Stromal cell of bone marrow (primary cell): ENCODE measurements at regions not wholly inside any gene's neighbourhood (a gene's known extent, or its start where the extent isn't known, plus 50 kb on each side); places are given as distances from the start of the nearest gene placed in this dataset.
A peak's percentile ranks its signal among the peaks of the same experiment; 100 is the strongest.

Source experiments
- DNase-seq: peaks from one replicate; pipeline ENCODE4 v3.0.0-alpha.2; 2012; ENCODE audit warnings: low read depth

DNA sequence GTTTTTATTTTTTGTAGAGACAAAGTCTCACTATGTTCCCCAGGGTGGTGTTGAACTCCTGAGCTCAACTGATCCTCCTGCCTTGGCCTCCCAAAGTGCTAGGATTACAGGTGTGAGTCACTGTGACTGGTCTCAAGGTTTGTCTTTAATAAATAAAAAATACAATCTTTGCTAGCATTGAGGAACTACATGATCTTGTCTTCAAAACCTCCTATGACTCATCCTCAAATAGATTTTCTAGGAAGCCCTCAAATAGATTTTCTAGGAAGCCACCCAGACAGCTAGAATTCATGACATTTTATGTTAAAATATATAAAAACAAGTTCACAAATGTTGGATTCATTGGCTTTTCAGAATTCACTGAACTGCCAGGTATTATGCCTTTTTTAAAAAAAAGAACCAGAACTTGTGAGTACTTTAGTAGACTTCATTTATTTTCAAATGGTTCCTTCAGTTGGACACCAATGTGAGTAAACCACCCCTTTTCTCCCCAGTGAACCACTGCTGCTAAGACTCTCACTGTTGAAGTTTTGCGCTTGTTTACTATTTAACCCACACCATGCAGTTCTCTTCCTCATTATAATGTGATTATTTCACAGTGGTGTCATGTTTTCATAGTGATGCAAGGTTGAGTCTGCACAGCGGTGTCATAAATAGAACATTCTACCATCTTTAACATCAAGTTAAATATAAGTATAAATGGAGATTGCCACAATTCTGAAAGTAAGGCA, 303.9 kb downstream of the CASP12 start:
- no peak for DNase-seq

DNA sequence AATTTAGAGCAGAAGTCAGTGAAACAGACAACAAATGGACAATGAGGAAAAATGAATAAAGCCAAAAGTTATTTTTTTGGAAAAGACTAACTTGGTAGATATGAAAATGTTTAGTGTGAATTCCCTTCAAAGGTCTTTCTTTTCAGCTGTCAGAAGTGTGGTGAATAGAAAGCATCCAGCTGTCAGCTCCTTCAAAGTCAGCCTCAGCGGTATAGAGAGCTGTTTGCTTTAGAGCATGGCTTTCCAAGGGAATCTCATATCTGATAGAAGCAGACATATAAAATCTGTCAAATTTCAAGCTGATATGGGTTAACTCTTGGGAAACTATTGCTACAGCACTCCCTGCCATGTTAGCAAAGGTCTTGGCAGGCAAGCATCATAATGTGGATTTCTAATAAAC, 309.3 kb downstream of the CASP12 start:
- DNase-seq: no peak

DNA sequence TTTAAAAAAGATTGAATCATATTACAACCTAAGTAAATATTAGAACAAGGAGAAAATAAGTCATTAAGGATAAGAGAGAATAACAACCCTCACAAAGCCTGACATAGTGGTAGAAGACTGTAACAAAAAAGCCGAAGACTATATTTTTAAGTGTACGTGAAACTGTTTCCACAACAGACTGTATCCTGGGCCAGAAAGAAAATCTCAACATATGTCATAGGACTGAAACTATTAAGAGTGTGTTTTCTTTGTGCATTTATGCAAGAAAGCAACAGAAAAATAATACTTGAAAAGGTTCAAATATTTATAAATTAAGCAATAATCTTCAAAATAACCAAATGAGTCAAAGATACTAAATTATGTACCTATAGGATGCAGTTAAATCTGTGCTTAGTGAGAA, 309.8 kb downstream of the CASP12 start:
- no peak for DNase-seq

DNA sequence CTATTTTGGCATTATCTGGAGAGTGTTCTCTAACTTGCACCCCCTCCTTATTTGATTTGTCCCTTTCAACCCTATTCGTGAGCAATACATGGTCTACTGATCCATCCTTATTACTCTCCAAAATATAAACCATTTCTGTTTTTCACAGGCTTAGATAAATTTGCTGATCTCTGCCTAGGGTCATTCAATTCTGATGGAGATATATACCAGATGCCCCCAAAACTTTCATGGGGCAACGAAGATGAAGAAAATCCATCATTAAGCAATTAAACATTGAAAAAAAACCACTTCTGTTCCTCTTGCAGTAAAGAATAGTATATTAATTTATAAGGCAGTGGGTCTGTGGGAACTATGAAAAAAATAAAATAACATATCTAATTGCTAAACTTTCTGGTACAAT, 313.4 kb downstream of the CASP12 start:
- no peak for DNase-seq

DNA sequence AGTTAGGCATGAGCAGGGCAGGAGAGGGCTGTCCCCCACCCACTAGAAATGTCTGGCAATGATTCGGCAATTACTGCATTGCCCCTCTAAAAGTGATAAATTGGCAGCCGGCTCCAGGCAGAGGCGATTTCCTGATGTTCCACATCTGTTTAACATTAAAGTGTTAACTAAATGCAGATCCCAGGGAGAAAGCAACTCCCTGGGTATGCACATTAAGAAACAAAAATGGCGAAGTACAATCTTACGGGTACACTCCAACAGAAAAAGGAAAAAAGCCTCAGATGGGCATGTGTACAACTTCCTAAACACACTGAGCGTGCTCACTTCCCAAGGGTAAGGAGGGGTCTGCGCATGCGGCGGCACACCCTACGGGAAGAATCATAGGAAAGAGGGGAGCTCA, 314.4 kb downstream of the CASP12 start:
- DNase-seq: no peak

DNA sequence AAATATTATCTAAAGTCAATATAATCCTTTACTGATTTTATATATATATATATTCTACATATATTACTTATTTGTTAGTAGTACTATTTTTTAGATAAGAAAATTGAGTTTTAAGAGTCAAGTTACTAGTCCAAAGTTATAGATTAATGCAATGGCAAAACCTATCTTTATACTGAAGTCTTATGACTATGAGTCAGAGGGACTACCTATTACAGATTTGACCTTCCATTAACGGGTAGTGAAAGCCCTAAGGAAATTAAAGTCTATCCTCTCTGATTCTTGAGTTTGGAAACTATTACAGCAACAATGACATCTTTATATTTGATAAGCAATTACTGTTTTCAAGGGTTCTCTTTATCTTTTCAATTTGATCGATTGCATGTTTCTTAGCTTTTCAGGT, 315.8 kb downstream of the CASP12 start:
- DNase-seq: no peak

DNA sequence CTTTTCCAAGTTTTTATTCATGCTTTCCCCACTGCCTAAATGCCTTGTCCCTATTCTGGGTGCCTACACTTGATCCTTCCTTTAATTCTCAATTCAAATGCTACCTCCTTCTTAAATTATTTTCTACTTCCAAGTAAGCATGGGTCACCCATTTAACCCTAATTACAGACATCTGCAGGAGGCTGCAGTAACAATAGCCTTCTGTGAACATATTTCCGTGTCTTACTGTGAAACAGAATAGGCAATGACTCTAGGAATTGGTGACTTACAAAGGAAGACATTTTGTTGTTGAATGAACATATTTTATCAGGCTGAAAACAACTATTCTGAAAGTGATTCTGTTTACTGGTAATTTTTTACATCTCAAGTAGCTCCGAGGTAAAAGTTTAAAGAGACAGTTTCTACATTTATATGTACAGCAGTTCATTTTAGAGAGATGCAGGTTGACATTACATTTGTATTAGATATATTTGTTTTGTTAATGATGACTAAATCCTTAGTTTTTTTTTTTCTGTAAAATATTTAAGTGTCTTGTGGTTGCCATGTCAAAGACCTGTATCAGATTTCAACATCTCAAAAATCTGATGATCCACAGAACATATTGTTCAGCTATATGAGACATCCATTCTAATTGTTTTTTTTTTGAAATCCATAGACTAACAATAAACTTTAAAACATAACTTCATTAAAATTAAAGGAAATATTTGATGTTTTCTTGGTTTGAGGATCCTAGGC, 316.8 kb downstream of the CASP12 start:
- DNase-seq: no peak

DNA sequence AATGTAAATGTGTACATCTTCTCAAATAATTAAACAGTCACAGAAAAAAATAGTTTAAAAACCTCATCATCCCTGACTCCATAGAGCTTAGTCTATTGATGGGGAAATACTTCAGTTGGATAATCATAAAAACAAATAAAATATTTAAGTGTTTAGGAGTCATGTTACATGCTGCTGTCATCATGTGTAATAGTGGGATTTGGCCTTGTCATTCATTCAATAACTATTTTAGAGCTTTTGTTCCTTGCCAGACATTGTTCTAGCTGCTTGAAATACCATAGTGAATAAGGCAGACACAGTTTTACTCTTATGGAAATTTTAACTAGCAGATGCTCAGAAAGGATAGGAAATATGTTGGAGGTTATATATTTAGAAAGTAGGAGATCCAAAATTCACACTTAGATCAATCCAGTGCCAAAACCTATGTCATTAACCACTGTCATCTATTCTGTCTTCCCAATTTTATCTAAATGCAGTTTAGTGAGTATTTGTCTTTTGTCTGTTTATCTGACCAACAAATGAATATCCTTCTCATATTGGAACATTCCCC, 324.7 kb downstream of the CASP12 start:
- DNase-seq: peak; percentile 43

DNA sequence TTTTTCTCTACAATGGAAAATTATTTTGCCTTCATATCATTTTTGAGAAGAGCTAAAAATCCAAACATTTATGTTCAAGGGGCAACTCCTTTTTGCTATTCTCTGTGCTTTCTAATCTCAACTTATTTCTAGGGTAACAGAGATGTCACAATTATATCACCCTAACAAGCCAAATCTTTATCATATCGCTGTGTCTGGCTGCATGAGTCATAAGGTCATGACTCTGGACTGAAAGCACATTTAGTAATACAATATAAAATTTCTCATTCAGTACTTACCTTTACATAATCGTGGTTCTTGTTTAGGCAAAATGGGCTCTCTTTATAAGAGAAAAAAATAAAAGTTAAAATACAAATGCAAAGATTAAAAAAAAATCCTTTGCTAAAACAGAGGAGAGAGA, 326.0 kb downstream of the CASP12 start:
- no peak for DNase-seq

DNA sequence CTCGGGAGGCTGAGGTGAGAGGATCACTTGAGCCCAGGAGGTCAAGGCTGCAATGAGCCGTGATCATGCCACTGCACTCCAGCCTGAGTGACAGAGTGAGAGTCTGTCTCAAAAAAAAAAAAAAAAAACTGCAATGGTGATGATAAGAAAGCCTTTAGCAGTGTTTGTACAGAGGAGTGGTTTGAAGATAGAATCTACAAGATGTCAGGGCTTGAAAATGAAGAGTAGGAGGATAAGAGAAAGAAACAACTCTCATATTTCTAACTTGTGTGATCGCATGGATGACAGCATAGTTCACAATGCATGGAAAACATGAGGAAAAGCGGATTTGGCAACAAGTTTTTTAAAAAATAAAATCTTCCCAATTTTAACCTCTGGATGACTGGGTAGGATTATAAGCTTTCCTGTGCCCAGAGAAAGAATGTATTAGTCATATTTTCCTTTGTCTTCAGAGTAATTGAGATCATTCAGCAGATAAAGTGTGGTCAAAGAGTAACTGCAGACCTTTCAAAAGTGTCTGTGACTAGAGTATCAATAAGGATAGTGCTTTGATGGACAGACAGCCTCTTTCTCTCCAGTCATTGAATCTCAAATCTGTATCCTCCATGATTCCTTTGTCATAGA, 328.1 kb downstream of the CASP12 start:
- peak; percentile 11 for DNase-seq

DNA sequence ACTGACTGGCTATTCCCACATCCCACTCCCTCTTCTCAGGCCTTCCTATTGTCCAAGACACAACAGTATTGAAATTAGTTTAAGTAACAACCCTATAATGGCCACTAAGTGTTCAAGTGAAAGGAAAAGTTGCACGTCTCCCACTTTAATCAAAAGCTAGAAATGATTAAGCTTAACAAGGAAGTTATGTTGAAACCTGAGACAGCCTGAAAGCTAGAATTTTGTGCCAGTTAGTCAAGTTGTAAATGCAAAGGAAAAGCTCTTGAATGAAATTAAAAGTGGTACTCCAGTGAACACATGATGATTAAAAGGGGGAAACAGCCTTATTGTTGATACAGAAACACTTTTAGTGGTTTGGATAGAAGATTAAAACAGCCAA, 332.7 kb downstream of the CASP12 start:
- no peak for DNase-seq

DNA sequence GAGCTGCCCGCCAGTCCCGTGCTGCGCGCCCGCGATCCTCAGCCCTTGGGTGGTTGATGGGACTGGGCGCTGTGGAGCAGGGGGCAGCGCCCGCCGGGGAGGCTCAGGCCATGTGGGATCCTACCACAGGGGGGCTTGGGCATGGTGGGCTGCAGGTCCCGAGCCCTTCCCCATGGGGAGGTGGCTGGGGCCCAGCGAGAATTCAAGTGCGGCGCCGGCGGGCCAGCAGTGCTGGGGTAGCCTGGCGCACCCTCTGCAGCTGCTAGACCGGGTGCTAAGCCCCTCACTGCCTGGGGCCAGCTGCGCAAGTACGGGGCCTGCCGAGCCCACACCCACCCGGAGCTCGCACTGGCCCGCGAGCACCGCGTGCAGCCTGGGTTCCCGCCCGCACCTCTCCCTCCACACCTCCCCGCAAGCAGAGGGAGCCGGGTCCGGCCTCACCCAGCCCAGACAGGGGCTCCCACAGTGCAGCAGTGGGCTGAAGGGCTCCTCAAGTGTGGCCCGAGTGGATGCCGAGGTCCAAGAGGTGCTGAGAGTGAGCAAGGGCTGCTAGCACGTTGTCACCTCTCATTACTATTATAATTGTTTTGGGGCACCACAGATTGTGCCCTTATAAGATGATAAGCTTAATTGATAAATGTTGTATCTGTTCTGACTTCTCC, 333.2 kb downstream of the CASP12 start:
- no peak for DNase-seq

DNA sequence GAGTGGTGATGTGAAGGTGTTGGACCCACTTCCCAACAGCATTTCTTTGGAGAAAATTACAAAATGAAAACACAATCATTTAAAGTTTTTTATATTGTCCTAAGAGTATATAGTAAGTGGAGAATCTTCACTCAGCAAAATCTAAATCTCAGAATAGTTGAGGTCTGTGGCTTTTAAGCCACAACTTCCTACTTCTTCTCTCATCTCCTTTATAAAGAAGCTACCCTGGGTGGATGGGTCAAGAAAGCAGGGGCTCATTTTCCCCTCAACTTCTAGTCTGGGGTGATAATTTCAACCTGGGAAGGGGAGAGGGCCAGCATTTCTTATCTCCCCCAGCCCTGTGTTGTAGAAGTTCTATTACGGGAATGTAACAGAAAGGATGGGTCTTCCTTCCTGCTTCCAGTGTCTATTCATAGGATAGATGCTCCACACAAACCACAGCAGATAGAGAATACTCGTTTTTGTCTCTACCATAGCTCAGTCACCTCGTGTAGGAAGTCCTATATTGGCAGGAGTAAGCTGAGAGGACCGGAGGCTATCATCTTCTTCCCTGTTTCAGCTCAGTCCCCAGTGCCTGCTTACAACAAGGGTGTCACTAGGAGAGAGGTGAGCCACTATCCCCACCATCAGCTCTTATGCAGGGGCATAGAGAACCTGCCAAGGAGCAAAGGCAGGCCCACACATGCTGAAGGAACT, 341.5 kb downstream of the CASP12 start:
- no peak for DNase-seq

DNA sequence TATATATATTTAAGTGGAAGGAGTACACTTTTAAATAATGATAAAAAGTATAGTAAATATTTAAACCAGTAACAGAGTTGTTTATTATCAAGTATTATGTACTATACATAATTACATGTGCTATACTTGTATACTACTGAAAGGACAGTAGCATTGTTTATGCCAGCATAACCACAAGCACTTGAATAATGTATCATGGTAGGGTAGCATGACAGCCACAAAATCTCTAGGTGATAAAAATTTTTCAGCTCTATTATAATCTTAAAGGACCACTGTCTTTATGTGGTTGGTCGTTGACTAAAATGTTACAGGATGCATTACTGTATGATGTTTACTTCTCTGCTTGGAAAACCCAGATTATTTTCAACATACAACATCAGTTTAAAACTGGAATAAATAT, 349.2 kb downstream of the CASP12 start:
- no peak for DNase-seq

DNA sequence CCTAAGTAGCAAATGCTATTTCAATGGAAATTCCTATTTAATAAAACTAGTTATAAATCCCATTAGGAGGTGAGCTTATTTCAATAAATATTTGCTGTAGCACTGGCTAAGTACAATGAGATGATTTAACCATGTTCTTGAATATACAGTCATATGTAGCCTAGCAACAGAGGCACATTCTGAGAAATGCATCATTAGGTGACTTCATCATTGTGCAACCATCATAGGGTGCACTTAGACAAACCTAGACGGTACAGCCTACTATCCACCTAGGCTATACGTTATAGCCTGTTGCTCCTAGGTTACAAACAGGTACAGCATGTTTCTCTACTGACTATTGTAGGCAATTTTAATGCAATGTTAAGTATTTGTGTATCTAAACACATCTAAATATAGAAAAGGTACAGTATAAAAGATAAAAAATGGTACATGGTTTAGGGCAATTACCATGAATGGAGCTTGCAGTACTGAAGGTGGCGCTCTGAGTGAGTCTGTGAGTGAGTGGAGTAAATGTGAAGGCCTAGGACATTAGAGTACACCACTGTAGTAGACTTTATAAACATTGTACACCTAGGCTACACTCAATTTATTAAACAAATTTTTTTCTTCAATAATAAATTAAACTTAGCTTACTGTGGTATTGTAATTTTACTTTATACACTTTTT, 350.1 kb downstream of the CASP12 start:
- DNase-seq: no peak

DNA sequence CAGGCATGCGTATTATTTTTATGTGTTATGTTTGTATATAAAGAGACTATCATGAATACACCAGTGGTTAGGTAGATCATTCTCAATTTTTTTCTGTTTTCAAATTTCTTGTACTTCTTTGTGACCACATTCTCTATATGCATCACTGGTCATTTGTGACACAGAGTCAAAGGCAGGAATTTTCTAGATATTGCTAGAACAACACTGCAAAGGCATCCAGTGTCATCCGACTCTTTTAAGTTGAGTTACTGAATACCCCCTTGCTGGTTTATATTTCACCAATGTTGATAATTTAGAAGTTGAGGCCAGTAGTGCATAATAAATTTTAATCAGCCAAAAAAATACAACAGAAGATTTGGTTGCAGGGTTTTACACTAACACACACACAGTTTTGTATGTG, 351.8 kb downstream of the CASP12 start:
- DNase-seq: no peak

DNA sequence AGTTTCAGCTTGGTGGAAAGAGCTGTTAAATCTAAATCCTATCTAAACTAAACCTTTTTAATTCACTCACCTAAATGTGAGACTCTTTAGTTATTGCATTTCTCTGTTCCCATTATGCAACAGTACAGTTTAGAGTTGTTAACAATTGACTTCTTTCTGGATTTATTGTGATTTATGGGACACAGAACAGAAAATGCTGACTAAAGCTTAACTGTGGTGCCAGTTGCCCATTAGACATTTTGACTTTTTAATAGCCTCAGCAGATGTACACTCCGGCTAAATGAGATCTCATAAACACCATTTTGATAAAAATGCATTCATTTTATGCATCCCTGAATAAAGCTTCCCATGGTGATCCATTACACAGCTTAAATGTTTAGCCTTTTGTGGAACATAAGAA, 356.6 kb downstream of the CASP12 start:
- DNase-seq: no peak

DNA sequence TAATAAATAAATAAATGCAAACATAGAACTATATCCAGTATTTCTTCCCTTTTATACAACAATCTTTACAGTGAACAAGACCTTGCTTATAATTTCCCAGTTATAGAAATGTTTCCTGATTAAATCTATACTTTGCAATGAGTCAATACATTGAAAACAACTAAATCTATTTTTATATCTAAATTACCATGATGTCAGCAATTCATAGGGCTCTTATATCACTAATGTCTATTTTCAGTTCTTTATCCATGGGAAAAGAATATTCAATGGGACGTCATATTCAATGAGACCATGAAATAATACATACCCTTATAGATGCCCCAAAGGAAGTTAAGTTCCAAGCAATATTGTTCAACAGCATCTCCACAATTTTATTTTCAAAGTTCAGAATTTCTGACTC, 359.9 kb downstream of the CASP12 start:
- no peak for DNase-seq

DNA sequence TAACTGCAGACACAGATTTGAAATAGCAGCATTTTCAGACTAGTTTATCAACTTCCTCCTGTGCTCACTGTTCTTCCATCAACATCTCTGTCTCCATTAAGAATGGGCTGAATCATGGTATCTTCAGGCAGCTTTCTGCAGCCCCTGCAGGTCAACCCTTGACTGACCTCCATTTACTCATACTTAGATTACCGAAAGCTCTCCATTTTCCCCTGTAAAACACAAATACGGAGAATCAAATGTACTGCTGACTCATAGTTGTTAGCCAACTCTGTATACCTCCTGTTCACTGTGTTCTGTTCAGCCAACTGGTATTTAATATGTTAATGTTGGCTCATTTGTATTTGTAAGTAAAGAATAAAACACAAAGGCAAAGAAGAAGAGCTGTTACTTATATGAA, 364.0 kb downstream of the CASP12 start:
- no peak for DNase-seq

DNA sequence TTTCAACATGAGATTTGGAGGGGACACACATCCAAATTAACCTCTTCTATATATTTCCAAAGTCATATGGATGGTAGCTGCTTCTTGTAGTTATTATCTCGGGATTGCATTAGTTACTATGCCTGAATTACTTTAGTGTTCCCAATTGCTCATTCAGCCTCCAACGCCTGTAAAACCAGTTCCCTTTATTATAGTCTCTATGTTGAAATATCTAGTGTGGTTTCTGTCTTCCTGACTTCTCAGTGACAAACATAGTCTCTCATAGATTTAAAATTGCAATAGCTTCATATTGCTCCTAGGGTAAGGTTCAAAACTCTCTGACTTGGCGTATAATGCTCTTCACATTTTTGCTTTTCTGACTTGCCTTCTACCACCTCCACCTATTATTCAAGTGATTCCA, 366.4 kb downstream of the CASP12 start:
- no peak for DNase-seq

DNA sequence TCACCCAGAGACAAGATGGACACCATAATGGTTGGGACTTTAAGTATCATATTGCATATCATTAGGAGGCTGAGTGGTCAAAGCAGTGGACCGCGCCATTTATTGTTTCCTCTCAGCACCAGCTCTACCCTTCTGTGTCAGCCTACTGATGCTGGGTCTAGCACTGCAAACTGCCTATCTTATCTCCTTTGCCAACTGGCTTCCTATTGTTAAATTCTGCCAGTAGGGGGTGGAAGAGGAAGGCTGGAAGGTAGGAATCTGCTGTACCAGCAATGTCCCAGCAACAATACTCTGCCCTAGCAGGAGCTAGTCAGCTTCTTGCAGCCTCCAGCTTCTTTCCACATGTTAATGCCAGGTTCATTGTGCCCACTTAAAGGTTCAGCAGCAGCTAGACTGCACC, 367.1 kb upstream of the PDGFD start:
- DNase-seq: no peak

DNA sequence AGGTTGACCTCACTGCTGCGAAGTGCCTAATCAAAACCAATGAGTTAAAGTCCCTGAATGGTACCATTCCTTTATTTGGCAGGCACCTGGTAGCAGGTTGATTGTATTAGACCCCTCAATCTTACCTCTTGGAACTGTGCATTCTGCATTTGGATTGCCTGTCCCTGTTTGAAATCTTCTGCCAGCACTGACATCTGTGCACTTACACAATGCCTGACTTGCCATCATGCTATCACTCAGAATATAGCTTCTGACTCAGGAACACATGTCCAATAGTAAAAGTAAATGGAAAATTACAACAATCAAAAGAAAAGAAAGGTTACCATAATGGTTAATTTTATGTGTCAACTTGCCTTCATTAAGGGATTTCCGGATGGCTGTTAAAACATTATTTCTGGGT, 366.0 kb upstream of the PDGFD start:
- DNase-seq: no peak
